Ramos (cell line): ENCODE measurements at regions not wholly inside any gene's neighbourhood (a gene's known extent, or its start where the extent isn't known, plus 50 kb on each side); places are given as distances from the start of the nearest gene placed in this dataset.

Experiments used
- in situ Hi-C: fragments of 300-500 bp; cut with MboI; formaldehyde crosslinking; loops from one replicate; pipeline ENCODE4 v1.14.3; 2022; ENCODE audit warnings: low sequenced_read_pairs; ENCODE audit not compliant: unreplicated experiment

DNA sequence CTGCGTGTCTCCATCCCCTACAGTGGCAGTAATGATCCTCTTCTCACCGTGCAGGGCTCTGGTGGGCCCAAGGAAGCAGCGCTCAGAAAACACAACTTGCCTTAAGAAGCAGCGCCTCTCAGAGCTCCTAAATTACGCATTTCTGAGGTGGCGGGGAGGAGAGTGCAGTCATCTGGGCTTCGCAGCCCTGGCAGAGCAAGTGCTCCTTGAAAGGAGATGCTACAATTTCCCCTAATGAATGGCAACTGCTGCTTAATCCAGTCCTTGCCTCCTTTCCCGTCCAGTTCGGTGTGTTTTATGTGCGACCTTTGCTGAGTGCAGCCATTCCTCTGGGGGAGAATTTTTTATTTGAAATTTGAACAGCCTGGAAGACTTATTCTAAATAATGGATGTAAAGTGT lies 287.3 kb downstream of the PTPRU start:
- in situ Hi-C loops, result no loop called here

DNA sequence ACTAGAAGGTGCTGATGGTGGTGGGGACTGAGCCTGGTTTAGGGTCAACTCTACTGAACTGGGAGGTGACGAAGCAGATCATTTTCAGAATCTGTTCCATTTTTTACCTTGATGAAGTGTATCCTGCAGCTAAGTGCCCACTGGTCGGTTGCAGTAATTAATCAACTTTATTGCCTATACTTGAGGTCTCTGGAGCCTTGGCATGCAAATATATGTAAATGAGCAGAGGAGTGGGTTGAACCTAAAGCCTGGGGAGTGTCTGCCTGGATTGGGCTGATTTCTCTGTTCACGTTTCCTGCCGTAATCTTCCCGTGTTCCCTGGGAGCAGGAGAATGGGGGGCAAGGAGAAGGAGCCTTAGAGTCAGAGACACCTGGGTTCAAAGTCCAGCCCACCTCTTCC lies 286.8 kb downstream of the PTPRU start:
- in situ Hi-C loops, result no loop called here

DNA sequence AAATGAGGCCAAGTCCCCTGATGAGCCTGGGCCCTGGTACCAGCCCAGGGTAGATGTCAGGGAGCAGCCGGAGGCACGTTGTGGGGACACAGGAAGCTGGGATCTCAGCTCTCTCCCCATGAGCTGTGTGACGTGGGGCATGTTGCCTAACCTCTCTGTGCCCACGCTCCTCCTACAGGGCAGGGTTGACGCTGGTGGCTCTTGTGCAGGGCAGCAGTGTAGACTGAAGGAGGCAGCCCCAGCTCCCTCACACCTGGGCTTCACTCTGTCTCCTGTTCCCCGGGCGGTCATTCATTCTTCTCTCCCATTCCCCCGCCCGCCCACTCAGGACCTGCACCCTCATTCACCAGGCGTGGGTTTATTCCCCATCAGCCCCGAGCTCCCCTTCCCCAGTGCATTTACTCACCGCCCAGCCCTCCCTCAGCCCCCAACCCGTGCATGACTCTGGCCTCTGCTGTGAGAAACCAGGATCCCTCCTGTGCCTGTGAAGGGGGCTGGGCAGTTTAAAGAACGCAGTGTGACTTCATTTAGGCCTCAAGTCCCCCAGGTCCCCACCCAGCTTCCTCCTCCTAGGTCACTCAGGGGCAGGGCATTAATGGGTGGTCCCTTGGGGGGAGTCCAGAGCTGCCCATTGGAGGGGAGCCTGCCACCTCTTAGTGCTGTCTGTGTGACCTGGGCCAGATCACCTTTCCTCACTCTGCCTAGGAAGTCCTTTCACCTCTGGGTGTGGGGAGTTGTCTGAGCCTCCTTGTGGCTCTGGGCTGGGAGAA lies 285.7 kb downstream of the PTPRU start:
- in situ Hi-C loops, result no loop called here

DNA sequence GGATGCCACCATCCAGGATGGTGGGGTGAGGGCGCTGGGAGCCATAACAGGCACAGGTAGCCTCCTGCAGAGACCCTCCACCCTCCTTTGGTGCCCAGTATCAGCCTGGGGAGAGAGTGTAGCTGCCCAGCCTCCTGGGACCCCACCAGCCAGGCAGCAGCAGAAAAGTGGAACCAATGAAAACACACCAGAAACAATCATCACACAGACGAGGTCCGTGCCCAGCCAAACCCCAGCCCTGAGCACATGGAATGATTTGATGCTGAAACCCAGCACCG lies 285.1 kb downstream of the PTPRU start:
- in situ Hi-C loops, result no loop called here

DNA sequence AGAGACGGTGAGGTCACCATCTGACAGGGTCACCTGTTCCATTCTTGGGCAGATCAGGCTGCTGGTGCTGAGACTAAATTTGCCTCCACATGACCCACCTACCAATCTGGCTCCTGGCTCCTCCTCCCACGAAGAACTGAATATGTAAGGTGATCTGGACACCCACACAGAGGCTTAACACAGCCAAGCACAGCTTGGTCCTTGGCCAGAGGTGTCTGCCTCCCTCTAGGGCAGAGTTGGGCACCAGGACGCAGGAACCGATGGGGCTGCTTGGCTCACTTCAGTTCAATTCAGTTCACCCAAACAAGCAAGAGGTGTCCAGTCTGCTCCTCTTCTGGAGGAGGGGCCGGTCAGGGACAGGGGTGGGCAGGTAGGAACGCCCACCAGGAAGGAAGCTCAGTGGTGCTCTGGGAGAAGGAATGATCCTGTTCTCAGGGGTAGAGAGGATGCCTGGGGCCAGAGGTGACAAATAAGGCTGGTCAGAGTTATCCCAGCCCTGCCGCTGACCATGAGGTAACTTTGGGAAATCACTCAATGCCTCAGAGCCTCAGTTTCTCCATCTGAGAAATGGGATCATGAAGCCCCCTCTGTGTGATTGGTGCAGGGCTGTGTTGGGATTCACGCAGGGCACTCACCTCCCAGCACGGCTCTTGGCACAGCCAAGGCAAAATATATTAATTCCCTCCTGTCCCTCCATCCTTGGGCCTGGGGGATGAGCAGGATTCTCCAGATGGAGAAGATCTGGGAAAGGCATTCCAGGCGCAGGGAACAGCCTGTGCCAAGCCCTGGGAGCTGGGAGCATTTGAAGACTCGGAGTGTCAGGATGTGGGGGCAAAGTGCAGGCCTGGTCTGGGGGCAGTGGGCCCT lies 284.5 kb downstream of the PTPRU start:
- in situ Hi-C loops, result no loop called here

DNA sequence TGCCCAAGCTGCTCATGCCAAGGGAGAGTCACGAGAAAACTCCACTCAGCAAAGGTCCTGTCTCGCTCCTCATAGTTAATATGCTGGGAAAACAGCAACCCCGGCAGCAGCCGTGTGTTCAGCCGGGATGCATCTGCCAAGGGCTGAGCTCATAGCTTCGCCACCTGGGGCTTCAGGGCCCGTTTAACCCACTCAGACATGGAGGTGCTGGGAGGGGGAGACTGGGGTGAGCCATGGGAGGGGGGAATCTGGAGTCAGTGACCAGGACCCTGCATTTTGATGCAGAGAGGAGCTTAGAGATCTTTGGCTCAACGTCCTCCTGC lies 283.4 kb downstream of the PTPRU start:
- in situ Hi-C loops, result no loop called here

DNA sequence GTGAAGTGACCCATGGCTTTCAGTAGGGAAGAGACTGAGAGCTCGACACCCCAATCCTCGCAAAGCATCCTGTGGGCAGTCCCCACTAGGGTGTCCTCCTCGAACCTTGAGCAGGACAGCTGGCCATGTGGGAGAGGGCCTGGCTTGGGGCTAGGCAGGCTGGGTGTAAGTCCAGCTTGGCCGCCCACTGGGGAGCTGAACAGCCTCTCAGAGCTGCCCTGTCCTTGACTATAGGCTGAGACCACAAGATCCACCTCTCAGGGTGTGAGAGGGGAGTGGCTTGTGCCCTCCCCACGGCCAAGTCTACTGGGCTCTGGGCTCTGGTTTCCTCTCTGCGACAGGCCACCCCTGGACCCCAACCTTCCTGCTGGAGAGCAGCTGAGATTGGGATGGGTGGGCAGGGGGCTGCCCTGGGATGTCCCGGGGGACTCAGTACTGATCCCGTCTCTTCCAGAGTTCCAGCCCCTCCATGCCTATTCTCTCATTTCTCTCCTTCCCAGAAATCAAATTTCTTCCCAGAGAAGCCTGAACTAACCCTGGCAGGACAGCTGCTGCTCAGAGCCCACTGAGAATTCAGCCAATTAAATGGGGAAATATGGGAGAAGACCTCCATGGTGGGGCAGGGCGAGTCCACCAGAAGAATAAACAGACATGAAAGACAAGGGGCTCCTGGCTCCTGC lies 282.9 kb downstream of the PTPRU start:
- in situ Hi-C loops, result no loop called here

DNA sequence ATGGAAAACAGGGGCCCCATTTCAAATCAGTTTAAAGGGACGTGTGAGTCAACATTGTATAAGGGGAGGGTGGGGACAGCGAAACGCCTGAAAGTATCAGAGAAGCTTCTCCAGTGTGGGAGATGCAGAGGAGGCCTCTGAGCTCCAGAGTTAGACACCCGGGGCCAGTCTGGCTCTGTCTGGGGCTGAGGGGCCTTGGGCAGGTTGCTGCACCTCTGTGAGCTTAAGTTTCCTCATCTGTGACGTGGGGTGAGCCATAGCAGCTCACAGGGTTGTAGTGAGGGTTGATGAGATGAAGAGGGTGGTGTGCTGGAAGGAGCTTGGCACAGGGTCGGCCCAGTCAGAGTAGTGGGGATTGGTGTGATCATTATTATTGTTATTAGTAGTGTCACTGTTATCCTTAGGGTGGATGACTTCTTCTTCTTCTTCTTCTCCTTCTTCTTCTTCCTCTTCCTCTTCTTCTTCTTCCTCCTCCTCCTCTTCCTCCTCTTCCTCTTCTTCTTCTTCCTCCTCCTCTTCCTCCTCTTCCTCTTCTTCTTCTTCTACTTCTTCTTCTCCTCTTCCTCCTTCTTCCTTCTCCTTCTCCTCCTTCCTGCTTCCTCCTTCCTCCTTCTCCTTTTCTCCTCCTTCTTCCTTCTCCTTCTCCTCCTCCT lies 282.0 kb downstream of the PTPRU start:
- in situ Hi-C loops, result no loop called here

DNA sequence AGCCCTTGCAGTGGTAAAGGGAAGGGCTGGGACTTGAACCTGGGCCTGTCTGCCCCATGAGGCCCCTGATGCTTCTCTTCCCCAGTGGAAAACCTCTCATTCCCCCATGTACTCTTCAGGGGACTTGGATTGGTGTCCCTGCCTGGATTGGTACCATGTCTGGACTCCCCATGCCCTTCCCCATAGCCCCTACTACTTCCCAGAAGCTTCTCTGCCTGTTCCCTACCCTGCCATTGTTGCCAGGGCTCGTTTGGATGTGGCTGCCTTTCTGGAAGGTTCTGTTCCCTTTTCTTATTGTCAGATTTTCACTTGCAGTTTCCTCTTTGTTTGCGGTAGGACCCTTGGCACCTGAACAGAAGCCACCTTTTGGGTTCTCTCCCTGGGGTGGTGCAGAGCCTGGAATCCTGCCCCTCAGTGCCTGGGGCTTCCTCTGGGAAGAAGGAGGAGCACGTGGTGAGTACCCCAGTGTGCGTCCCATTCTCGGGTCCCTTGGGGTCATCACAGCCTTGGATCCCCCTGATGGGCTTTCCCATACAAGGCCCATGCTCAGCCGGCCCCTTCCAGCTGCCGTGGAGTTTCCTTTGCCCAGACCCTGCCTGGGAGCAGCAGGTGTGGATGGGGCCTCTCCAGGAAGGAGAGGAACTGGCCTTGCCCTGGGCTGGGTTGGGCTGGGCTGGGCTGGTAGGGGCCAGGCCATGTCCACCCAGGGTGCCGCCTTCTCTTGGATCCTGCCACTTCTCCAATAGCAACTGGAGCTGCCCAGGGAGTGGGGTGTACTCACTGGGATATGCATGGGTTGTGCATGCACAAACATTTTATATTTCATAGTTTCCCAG lies 281.1 kb downstream of the PTPRU start:
- in situ Hi-C loops, result no loop called here

DNA sequence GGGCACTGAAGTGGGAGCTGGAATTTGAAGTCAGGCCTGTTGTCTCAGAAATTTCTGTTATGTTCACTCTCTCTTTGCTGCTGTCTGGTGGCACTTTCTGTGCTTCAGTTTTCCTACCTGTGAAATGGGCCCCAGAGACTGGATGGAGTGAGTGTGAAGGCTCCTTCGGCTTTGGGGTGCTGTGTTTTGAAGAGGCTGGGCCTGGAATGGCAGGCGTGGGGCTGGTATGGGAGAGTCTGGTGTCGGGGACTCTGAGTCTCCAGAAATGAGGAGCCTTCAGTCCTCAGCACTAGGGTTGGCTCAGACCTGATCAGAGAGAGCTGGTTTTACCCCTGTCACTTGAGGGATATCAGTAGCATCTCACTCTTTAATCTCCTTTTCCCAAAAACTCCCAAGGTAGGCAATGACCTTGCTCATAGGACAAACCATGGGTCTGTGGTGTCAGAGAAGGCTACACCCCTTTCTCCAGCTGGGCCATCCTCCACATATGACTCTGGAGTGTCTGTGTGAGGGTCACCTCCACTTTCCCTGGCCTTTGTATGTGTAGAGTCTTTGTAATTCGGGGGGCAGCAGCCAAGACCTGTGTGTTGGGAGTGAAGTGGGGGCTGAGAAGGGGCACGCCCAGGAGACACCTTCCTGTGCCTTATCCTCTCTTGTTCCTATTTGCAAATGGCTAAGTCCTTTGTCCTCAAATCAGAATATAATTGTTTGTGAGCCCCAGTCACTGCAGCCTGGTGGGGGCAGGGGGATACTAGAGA lies 279.9 kb downstream of the PTPRU start:
- in situ Hi-C loops, result no loop called here

DNA sequence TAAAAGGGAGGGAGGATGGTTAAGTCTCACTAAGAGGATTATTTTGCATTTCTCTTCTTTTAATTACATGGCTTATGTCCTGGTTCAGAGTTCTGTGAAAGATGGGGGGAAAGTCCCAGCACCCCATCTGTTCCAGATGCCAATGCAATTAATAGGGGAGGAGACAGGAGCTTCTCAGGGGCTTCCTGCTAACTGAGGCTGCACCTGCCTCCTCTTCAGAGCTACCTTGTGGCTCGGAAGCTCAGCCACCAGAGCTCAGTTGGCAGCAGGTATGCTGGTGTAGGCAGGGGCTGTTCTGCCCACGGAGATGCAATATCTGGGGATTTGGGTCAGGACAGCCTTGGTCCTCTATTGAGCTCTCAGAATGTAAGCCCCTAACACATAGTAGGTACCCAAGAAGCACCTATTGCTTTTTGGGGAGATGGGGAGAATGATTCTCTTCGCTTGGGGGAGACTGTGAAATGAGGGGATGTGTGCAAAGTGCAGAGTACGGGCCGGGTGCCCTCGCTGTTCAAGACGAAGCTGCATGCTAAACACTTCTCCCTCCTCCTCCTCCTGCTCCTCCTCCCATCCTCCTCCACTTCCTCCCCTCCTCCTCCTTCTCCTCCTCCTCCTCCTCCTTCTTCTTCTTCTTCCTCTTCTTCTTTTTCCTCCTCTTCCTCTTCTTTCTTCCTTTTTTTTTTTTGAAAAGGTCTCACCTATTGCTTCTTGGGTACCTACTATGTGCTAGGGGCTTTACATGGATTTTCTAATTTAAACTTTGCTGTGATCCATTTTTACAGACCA lies 279.0 kb downstream of the PTPRU start:
- in situ Hi-C loops, result no loop called here

DNA sequence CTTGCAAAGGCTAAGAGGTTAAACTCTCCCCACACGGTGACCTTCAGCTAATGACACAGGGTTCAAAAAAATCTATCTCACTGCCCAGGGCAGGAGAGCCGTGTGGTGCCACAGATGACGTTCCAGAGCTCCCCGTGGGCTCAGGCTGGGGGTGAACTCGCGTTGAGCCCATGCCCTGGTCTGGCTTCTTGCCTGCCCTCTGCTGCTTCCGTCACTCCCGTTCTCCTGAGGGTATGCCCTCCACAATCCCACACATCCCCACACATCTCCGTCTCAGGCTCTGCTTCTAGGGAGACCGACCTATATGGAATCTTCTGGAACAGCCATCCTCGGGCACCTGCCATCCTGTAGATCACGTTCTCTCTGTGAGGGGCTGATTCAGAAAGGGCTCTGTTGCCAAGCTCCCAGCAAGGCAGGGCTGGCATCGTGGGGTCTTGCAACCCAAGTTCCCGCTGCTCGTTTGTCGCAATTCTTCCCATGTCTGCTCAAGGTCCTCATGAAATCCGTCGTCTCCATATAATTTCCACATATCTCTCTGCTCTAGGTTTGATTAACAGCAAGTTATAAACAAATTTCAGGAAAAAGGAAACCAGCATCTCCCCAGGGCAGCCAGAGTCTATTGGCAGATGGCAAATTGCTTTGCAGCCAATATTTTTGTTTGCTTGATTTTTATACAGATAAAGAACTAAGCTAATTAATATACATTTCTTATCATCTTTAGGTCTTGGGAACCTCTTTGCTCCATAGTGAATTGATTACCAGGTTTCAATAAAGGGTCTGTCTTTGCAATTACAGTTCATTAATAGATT lies 278.2 kb downstream of the PTPRU start:
- in situ Hi-C loops, result no loop called here

DNA sequence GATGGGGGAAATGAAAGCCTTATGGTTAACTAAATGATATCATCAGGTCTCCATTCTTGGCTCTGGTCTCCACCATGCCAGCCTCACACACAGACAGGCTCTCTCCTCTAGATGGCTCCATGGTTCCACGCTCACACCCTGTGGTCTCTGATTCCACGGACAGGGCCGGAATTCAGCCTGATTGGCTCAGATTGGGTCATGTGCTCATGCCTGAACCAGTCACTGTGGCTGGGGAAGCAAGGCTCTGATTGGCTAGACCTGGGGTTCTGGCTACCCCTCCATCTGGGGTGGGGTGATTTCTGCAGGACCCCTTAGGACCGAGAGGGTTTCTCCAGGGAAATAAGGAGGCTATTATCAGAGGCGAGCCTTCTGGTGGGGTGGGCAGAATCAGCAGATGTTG lies 277.0 kb downstream of the PTPRU start:
- in situ Hi-C loops, result no loop called here

DNA sequence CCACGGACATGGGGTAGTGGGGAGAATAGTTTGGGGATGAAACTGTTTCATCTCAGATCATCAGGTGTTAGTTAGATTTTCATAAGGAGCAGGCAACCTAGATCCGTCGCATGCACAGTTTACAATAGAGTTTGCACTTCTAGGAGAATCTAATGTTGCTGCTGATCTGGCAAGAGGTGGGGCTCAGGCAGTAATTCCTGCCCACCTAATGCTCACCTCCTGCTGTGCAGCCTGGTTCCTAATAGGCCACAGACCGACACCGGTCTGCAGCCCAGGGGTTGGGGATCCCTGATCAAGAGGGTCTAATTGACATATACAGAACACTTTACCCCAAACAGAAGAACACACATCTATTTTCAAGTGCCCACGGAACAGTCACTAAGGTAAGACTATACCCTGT lies 275.1 kb downstream of the PTPRU start:
- in situ Hi-C loops, result no loop called here

DNA sequence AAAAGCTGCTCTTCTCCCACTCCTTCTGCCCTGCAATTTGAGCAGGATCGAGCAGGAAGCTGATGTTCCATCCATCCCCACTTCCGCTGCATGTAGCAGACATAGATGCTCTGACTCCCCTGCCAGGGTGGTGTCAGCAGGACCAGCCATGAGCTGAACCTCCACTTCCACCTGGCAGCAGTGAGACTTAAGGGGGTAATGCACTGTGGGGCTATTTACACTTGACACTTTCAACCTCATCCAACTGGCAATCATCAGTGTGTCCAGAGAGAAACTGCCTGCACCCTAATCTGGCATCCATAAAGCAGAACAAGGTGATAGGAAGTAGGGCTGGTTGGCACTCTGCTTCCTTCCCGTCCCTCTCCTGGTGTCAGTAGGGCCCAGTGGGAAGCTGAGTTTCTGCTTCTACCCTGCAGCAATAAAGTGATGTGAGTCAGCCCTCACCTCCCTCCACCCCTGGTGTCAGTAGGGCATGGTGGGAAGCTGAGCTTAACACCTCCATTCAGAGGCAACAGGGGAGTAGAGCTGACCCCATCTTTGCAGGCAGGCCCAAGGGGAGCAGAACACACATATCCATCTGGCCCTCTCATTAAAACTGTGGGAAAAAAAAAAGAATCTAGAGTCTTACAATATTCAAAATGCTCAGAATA lies 272.3 kb downstream of the PTPRU start:
- in situ Hi-C loops, result no loop called here

DNA sequence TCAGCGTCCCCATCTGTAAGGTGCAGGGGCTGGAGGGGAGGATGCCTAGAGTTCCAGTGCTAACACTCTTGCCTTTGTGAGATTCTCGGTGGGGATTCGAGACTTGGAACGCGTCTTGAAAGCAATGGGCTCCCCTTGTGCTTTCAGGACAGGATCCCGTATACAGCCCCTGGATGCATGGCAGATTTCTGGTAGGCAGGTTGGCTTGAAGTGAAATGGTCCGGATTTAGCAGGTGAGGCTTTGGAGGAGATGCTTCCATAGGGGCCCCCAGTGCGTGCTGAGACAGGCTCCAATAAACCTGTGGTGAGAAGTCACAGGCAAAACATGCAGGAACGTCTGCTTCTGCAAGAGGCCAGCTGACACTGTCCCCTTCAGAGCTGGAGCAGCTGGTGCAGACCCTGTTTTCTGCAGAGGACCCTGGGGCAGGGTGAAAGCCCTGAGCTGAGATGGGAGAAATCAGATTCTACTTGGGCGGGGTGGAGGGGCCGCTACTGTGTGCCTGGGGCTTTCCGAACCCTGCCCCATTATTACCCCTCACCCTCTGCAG lies 270.4 kb downstream of the PTPRU start:
- in situ Hi-C loops, result no loop called here
